Tibial nerve (tissue), 4 donors: ENCODE measurements at regions not wholly inside any gene's neighbourhood (a gene's known extent, or its start where the extent isn't known, plus 50 kb on each side); places are given as distances from the start of the nearest gene placed in this dataset.
"Not testable (repeated sequence)": the region's sequence is repeated elsewhere in the genome, so short reads cannot be mapped to it uniquely, and the experiment has no call there.

Source experiments
- CTCF ChIP-seq, 5 experiments: fragments of 200-600 bp in 3 of 5; fragments of 450-650 bp in 2 of 5; sonication (generic) in 3 of 5; IDR thresholded peaks; one replicate each; pipeline ENCODE4 v1.5.1; 2016 to 2019; ENCODE audit warnings: antibody characterized with exemption in 5 of 5, mild to moderate bottlenecking in 3 of 5, moderate library complexity in 2 of 5
- EP300 ChIP-seq, 2 donors: sonication (generic); formaldehyde crosslinking; IDR thresholded peaks; one replicate each; pipeline ENCODE4 v1.6.1; 2017; ENCODE audit warnings: antibody characterized with exemption in 2 of 2, mild to moderate bottlenecking in 1 of 2

- TF ChIP-seq EP300, CTCF (IDR thresholded peaks at IDR 0.05): not testable (repeated sequence)
Measured at GRCh38 chr7:9727467-9727869, 1246.2 kb upstream of the PHF14 start.
